ENCODE measurements at regions not wholly inside any gene's neighbourhood (a gene's known extent, or its start where the extent isn't known, plus 50 kb on each side); places are given as distances from the start of the nearest gene placed in this dataset.

DNA sequence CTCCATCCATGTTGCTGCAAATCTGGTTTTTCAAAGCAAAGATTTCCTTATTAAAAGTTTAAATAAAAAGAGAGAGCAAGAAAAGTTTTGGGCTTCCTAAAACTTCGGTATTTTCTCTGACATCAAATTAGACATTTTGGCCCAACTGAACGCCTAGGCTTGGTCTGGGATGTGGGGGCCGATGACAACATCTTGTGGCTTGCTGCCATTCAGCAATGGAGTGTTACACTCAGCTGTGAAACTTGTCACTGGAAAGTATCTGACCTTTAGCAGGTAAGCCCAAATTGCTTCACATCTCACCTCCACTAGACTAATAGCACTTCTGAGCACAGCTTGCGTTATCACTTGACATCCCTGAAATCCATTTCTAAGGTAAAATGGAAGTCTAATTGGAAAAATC, 320.6 kb downstream of the GATA3 start (continued):
- no peak for TF ChIP-seq MYC (IDR thresholded peaks at IDR 0.05; ENCODE audit: insufficient read depth, insufficient read length, insufficient replicate concordance, low read length, severe bottlenecking)
- TF ChIP-seq GATAD2B (conservative IDR thresholded peaks at IDR 0.05; ENCODE audit: low read depth), result no peak
- TF ChIP-seq ZNF622 (IDR thresholded peaks at IDR 0.05), result no peak
- TF ChIP-seq, protein P1, sequence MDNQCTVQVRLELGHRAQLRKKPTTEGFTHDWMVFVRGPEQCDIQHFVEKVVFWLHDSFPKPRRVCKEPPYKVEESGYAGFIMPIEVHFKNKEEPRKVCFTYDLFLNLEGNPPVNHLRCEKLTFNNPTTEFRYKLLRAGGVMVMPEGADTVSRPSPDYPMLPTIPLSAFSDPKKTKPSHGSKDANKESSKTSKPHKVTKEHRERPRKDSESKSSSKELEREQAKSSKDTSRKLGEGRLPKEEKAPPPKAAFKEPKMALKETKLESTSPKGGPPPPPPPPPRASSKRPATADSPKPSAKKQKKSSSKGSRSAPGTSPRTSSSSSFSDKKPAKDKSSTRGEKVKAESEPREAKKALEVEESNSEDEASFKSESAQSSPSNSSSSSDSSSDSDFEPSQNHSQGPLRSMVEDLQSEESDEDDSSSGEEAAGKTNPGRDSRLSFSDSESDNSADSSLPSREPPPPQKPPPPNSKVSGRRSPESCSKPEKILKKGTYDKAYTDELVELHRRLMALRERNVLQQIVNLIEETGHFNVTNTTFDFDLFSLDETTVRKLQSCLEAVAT (IDR thresholded peaks at IDR 0.05), result no peak
- TF ChIP-seq, protein P2, sequence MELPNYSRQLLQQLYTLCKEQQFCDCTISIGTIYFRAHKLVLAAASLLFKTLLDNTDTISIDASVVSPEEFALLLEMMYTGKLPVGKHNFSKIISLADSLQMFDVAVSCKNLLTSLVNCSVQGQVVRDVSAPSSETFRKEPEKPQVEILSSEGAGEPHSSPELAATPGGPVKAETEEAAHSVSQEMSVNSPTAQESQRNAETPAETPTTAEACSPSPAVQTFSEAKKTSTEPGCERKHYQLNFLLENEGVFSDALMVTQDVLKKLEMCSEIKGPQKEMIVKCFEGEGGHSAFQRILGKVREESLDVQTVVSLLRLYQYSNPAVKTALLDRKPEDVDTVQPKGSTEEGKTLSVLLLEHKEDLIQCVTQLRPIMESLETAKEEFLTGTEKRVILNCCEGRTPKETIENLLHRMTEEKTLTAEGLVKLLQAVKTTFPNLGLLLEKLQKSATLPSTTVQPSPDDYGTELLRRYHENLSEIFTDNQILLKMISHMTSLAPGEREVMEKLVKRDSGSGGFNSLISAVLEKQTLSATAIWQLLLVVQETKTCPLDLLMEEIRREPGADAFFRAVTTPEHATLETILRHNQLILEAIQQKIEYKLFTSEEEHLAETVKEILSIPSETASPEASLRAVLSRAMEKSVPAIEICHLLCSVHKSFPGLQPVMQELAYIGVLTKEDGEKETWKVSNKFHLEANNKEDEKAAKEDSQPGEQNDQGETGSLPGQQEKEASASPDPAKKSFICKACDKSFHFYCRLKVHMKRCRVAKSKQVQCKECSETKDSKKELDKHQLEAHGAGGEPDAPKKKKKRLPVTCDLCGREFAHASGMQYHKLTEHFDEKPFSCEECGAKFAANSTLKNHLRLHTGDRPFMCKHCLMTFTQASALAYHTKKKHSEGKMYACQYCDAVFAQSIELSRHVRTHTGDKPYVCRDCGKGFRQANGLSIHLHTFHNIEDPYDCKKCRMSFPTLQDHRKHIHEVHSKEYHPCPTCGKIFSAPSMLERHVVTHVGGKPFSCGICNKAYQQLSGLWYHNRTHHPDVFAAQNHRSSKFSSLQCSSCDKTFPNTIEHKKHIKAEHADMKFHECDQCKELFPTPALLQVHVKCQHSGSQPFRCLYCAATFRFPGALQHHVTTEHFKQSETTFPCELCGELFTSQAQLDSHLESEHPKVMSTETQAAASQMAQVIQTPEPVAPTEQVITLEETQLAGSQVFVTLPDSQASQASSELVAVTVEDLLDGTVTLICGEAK (IDR thresholded peaks at IDR 0.05; ENCODE audit: borderline replicate concordance), result no peak
- TF ChIP-seq SPI1 (IDR thresholded peaks at IDR 0.05; ENCODE audit: borderline replicate concordance, insufficient read depth, low read depth, low read length), result no peak
- no peak for TF ChIP-seq CHD4 (IDR thresholded peaks at IDR 0.05)
- TF ChIP-seq RAD21 (IDR thresholded peaks at IDR 0.05; ENCODE audit: insufficient read depth, low read depth, low read length), result no peak
